Gastroesophageal sphincter (tissue), 3 donors: ENCODE measurements at regions not wholly inside any gene's neighbourhood (a gene's known extent, or its start where the extent isn't known, plus 50 kb on each side); places are given as distances from the start of the nearest gene placed in this dataset.

ENCODE experiments used
- EP300 ChIP-seq: sonication (generic); formaldehyde crosslinking; IDR thresholded peaks from one replicate; pipeline ENCODE4 v1.6.1; 2017; ENCODE audit warnings: antibody characterized with exemption, mild to moderate bottlenecking
- POLR2AphosphoS5 ChIP-seq: sonication (generic); formaldehyde crosslinking; IDR thresholded peaks from one replicate; pipeline ENCODE4 v1.6.1; 2017; ENCODE audit warnings: antibody characterized with exemption
- TF ChIP-seq, protein P1 (sequence below), 4 experiments: fragments of 200-600 bp in 2 of 4; fragments of 450-650 bp in 2 of 4; sonication (generic) in 1 of 4; IDR thresholded peaks; one replicate each; pipeline ENCODE4 v1.5.1; 2017 to 2019; ENCODE audit warnings: antibody characterized with exemption in 4 of 4, mild to moderate bottlenecking in 2 of 4, moderate library complexity in 2 of 4

DNA sequence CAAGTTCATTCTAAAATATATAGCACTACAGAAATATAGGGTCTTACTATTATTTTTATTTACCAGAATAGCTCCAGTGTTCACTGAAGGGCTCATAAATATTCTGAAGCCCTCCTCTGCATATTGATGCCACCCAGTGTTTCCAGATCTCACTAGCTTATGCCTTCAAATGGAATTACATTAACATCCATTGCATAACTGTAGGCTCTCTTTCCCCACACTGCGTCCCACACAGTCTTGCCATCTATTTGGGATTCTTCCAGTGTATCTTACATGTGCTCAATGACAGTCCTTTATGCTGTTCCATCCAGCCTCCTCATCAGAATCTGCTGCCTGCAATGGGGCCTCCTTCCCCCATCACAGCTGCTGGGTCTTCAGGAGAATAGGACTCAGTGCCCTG, 137.2 kb downstream of the CYSLTR2 start:
- TF ChIP-seq, protein P1, sequence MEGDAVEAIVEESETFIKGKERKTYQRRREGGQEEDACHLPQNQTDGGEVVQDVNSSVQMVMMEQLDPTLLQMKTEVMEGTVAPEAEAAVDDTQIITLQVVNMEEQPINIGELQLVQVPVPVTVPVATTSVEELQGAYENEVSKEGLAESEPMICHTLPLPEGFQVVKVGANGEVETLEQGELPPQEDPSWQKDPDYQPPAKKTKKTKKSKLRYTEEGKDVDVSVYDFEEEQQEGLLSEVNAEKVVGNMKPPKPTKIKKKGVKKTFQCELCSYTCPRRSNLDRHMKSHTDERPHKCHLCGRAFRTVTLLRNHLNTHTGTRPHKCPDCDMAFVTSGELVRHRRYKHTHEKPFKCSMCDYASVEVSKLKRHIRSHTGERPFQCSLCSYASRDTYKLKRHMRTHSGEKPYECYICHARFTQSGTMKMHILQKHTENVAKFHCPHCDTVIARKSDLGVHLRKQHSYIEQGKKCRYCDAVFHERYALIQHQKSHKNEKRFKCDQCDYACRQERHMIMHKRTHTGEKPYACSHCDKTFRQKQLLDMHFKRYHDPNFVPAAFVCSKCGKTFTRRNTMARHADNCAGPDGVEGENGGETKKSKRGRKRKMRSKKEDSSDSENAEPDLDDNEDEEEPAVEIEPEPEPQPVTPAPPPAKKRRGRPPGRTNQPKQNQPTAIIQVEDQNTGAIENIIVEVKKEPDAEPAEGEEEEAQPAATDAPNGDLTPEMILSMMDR (IDR thresholded peaks at IDR 0.05): no peak
- TF ChIP-seq POLR2AphosphoS5 (no peak), EP300 (no peak)
